ENCODE measurements at regions not wholly inside any gene's neighbourhood (a gene's known extent, or its start where the extent isn't known, plus 50 kb on each side); places are given as distances from the start of the nearest gene placed in this dataset.

DNA sequence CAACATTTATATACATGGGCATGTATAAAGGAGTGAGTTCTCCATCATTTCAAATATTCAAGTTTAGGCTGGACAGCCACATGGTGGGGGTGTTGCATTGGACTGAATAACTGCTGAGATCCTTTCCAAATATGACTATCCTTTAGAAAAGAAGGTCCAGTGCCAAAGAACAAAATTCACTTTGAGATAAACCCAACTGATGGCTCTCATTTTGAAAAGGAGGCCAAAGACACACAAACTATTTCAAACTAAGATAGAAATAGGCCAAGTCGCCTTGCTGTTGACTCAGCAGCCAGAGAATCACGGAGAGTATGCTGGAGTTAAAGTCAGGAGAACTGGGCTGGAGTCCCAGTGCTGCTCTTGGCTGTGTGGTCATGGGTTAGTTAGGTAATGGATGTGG lies 204.5 kb upstream of the LRATD1 start:
- H3K9ac ChIP-seq (ENCODE audit: insufficient read depth, low read depth, low read length): no peak overlapping the region
- H3K79me2 ChIP-seq (ENCODE audit: insufficient read depth, low read length): no peaks in the 10 kb centered on the region
- no peak overlapping the region for H3K4me3 ChIP-seq (replicated peaks in 1 of 3; ENCODE audit: insufficient read depth in 1 of 3, low read depth in 2 of 3, low read length in 3 of 3)
- H3K27ac ChIP-seq (ENCODE audit: extremely low read length, insufficient read depth, low read length): no peak overlapping the region
- BruUV-seq (replicated peaks): no TSS peak
- no peak overlapping the region for H2AFZ ChIP-seq (ENCODE audit: low read length)
- H3K36me3 ChIP-seq (replicated peaks in 1 of 2; ENCODE audit: control insufficient read depth in 1 of 2, insufficient read depth in 2 of 2, low read length in 2 of 2): no peaks in the 10 kb centered on the region
- WGBS (ENCODE audit: low lambda C conversion rate): 7% methylated on average over 2 of the region's 2 CpGs
- DNase-seq (ENCODE audit: low spot score) (no peak), FAIRE-seq (no peak), ATAC-seq (no peak)
- H3K4me2 ChIP-seq (ENCODE audit: low read depth, low read length): no peak overlapping the region
- peaks cover 84% of the 10 kb centered on the region for H3K9me3 ChIP-seq (ENCODE audit: low read length)
- CTCF ChIA-PET (ENCODE audit: low intra/inter-chr PET ratio, low total read pairs): no interaction called here
- H3K27me3 ChIP-seq (ENCODE audit: control insufficient read depth in 1 of 2, insufficient read depth in 2 of 2, low read length in 2 of 2): no peaks in the 10 kb centered on the region
- TF ChIP-seq SUZ12 (IDR thresholded peaks at IDR 0.05; ENCODE audit: low read depth, low read length) (no peak), MZF1 (CRISPR knock-in tag; IDR thresholded peaks at IDR 0.05; ENCODE audit: borderline replicate concordance) (no peak), ZFP1 (CRISPR knock-in tag; IDR thresholded peaks at IDR 0.05) (no peak), HMG20B (CRISPR knock-in tag; conservative IDR thresholded peaks at IDR 0.05) (no peak), PHF8 (CRISPR knock-in tag; IDR thresholded peaks at IDR 0.05) (no peak)
- POLR2A ChIA-PET: no interaction called here
- in situ Hi-C loops (cut with HindIII; ENCODE audit: extremely low pct_ligation_motif_present, low pct_unique_long_range_greater_than_20kb) (no loop called here), intact Hi-C loops (cut with micrococcal nuclease; ENCODE audit: unreplicated experiment) (no loop called here)
- H3K4me1 ChIP-seq (ENCODE audit: insufficient read depth, low read length): no peaks in the 10 kb centered on the region
- H4K20me1 ChIP-seq (ENCODE audit: insufficient read depth, low read length): no peaks in the 10 kb centered on the region

DNA sequence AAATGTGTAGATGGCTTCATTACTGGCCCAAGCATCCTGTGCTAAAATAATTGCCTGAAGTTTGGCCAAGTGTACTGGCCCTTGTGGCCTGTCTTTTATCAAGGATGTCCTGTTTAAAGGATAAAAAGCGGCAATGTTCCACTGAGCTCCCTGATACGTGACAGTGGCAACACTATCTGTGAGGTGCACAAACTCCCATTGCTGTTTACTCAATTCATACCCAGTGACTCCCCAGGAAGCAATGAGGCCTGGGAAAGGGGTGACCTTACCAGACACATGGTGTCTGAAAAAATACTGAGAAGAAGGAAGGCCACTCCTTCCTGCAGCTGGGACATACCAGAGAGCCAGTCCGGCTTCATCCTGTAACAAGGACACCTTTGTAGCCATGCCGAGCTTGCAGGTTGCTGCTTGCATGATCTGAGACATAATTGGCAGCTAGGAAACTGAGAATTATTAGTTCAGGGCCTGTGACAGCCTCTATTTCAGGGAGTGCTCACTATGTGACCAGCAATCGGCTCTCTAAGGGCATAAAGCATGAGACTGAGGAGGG lies 198.5 kb upstream of the LRATD1 start:
- CTCF ChIA-PET (ENCODE audit: low intra/inter-chr PET ratio, low total read pairs): no interaction called here
- Histone ChIP-seq H2AFZ (ENCODE audit: low read length) (no peak overlapping the region), H3K4me3 (replicated peaks in 1 of 3; ENCODE audit: insufficient read depth in 1 of 3, low read depth in 2 of 3, low read length in 3 of 3) (no peak overlapping the region), H3K27me3 (ENCODE audit: control insufficient read depth in 1 of 2, insufficient read depth in 2 of 2, low read length in 2 of 2) (no peaks in the 10 kb centered on the region), H3K36me3 (replicated peaks in 1 of 2; ENCODE audit: control insufficient read depth in 1 of 2, insufficient read depth in 2 of 2, low read length in 2 of 2) (no peaks in the 10 kb centered on the region), H3K4me2 (ENCODE audit: low read depth, low read length) (no peak overlapping the region), H3K9me3 (ENCODE audit: low read length) (peaks cover 88% of the 10 kb centered on the region), H3K4me1 (ENCODE audit: insufficient read depth, low read length) (no peaks in the 10 kb centered on the region), H3K79me2 (ENCODE audit: insufficient read depth, low read length) (no peaks in the 10 kb centered on the region), H3K9ac (ENCODE audit: insufficient read depth, low read depth, low read length) (no peak overlapping the region), H3K27ac (ENCODE audit: extremely low read length, insufficient read depth, low read length) (no peak overlapping the region), H4K20me1 (ENCODE audit: insufficient read depth, low read length) (no peaks in the 10 kb centered on the region)
- no TSS peak for BruUV-seq (replicated peaks)
- TF ChIP-seq, protein P1, sequence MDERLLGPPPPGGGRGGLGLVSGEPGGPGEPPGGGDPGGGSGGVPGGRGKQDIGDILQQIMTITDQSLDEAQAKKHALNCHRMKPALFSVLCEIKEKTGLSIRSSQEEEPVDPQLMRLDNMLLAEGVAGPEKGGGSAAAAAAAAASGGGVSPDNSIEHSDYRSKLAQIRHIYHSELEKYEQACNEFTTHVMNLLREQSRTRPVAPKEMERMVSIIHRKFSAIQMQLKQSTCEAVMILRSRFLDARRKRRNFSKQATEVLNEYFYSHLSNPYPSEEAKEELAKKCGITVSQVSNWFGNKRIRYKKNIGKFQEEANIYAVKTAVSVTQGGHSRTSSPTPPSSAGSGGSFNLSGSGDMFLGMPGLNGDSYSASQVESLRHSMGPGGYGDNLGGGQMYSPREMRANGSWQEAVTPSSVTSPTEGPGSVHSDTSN (CRISPR knock-in tag; IDR thresholded peaks at IDR 0.05): no peak
- no peak for TF ChIP-seq TSC22D2 (CRISPR knock-in tag; IDR thresholded peaks at IDR 0.05; ENCODE audit: borderline replicate concordance)
- no peak for TF ChIP-seq ZNF75D (CRISPR knock-in tag; IDR thresholded peaks at IDR 0.05; ENCODE audit: borderline replicate concordance)
- no peak for TF ChIP-seq HCFC1 (IDR thresholded peaks at IDR 0.05; ENCODE audit: low read depth, low read length)
- TF ChIP-seq ZNF562 (CRISPR knock-in tag; IDR thresholded peaks at IDR 0.05; ENCODE audit: borderline replicate concordance): no peak
- no peak for TF ChIP-seq ZNF264 (CRISPR knock-in tag; IDR thresholded peaks at IDR 0.05)
- no peak for TF ChIP-seq SYNCRIP (IDR thresholded peaks at IDR 0.05; ENCODE audit: insufficient read depth, low read depth, low read length)
- TF ChIP-seq SMAD3 (CRISPR knock-in tag; IDR thresholded peaks at IDR 0.05): no peak
- TF ChIP-seq ZNF331 (CRISPR knock-in tag; IDR thresholded peaks at IDR 0.05): no peak
- POLR2A ChIA-PET: no interaction called here
- DNase-seq (ENCODE audit: low spot score) (no peak), FAIRE-seq (no peak), ATAC-seq (no peak)
- intact Hi-C loops (cut with micrococcal nuclease; ENCODE audit: unreplicated experiment) (no loop called here), in situ Hi-C loops (cut with HindIII; ENCODE audit: extremely low pct_ligation_motif_present, low pct_unique_long_range_greater_than_20kb) (no loop called here)
- WGBS (ENCODE audit: low lambda C conversion rate): 27% methylated on average over 5 of the region's 5 CpGs

Measured in HepG2 (cell line).